Body of pancreas (tissue), 4 donors: ENCODE measurements at regions not wholly inside any gene's neighbourhood (a gene's known extent, or its start where the extent isn't known, plus 50 kb on each side); places are given as distances from the start of the nearest gene placed in this dataset.

Experiments used
- ATAC-seq: fragments of 150-250 bp; one replicate; pipeline ENCODE4 v1.9.1; 2016
- DNase-seq, 4 donors: peaks; one replicate each; pipeline ENCODE4 v3.0.0-alpha.2; 2019
- H3K27ac ChIP-seq, 4 donors: fragments of 200-600 bp; sonication (generic); 1 replicate in 3 of 4; 2 replicates in 1 of 4; pipeline versions ENCODE4 v1.5.1 to v1.6.1; 2016 to 2019; ENCODE audit warnings: mild to moderate bottlenecking in 1 of 4, mixed read lengths in 1 of 4, moderate library complexity in 1 of 4
- H3K27me3 ChIP-seq, 2 donors: fragments of 200-600 bp; sonication (generic); one replicate each; pipeline ENCODE4 v1.6.0; 2016; ENCODE audit warnings: mild to moderate bottlenecking in 1 of 2
- H3K36me3 ChIP-seq, 2 donors: fragments of 200-600 bp; sonication (generic); replicated peaks in 1 of 2; 2 replicates each; pipeline ENCODE4 v1.5.1; 2016; ENCODE audit warnings: low read depth in 2 of 2; ENCODE audit not compliant: insufficient read depth in 1 of 2
- H3K4me1 ChIP-seq: fragments of 200-600 bp; sonication (generic); one replicate; pipeline ENCODE4 v1.6.0; 2016
- H3K4me3 ChIP-seq, 2 donors: fragments of 200-600 bp; sonication (generic); 1 replicate in 1 of 2; 2 replicates in 1 of 2; pipeline ENCODE4 v1.5.1; 2016 to 2019
- H3K9me3 ChIP-seq, 3 donors: fragments of 200-600 bp; sonication (generic); 1 replicate in 2 of 3; 2 replicates in 1 of 3; pipeline ENCODE4 v1.5.1; 2016
- CTCF ChIP-seq, 7 experiments: fragments of 450-650 bp in 4 of 7; fragments of 200-600 bp in 3 of 7; sonication (generic) in 3 of 7; IDR thresholded peaks; one replicate each; pipeline ENCODE4 v1.5.1; 2016 to 2019; ENCODE audit warnings: antibody characterized with exemption in 7 of 7
- POLR2A ChIP-seq, 3 donors: fragments of 450-650 bp; IDR thresholded peaks; one replicate each; pipeline ENCODE4 v1.6.1; 2016; ENCODE audit warnings: antibody characterized with exemption in 3 of 3, mild to moderate bottlenecking in 2 of 3
- WGBS, 2 donors: methylation state at CpG; one replicate each; pipeline ENCODE4 v1.1.5; 2017; 5-methylcytosine and 5-hydroxymethylcytosine counted together
- intact Hi-C: fragments of 100-400 bp; cut with DNase I; formaldehyde crosslinking; loops from one replicate; pipeline ENCODE4 v1.15.1; 2023

- Histone ChIP-seq H3K4me1 (no peaks in the 10 kb centered on the region), H3K27ac (no peak overlapping the region), H3K36me3 (no peaks in the 10 kb centered on the region), H3K27me3 (no peaks in the 10 kb centered on the region), H3K4me3 (no peak overlapping the region), H3K9me3 (no peaks in the 10 kb centered on the region)
- 62 to 71% methylated on average over 3 of the region's 3 CpGs for WGBS, 2 donors
- TF ChIP-seq CTCF (IDR thresholded peaks at IDR 0.05), result no peak
- TF ChIP-seq POLR2A (IDR thresholded peaks at IDR 0.05), result no peak
- intact Hi-C loops, result no loop called here
- ATAC-seq (no peak), DNase-seq (no peak)
These were observed 143.8 kb downstream of the PALM2AKAP2 start for GRCh38 chr9:109923806-109924205.

- intact Hi-C loops, result no loop called here
- H3K36me3 ChIP-seq, result no peaks in the 10 kb centered on the region
- TF ChIP-seq CTCF (IDR thresholded peaks at IDR 0.05) (no peak), POLR2A (IDR thresholded peaks at IDR 0.05) (no peak)
- no peak overlapping the region for H3K27ac ChIP-seq
- 81 to 87% methylated on average over 2 of the region's 2 CpGs for WGBS, 2 donors
- ATAC-seq, result no peak
- DNase-seq, result no peak
- H3K9me3 ChIP-seq, result no peaks in the 10 kb centered on the region
- no peak overlapping the region for H3K4me3 ChIP-seq
- H3K4me1 ChIP-seq, result no peaks in the 10 kb centered on the region
- H3K27me3 ChIP-seq, result no peaks in the 10 kb centered on the region
These were observed 145.8 kb downstream of the PALM2AKAP2 start for GRCh38 chr9:109925799-109926198.

GRCh38 chr9:109926421-109926869 is 146.4 kb downstream of the PALM2AKAP2 start:
- ATAC-seq, result no peak
- TF ChIP-seq CTCF (IDR thresholded peaks at IDR 0.05), result no peak
- TF ChIP-seq POLR2A (IDR thresholded peaks at IDR 0.05), result no peak

GRCh38 chr9:109931623-109932022 is 151.6 kb downstream of the PALM2AKAP2 start:
- TF ChIP-seq POLR2A (IDR thresholded peaks at IDR 0.05) (no peak), CTCF (IDR thresholded peaks at IDR 0.05) (no peak)
- no peak for DNase-seq
- Histone ChIP-seq H3K9me3 (no peaks in the 10 kb centered on the region), H3K36me3 (no peaks in the 10 kb centered on the region), H3K4me1 (no peaks in the 10 kb centered on the region), H3K27ac (no peak overlapping the region), H3K27me3 (no peaks in the 10 kb centered on the region), H3K4me3 (no peak overlapping the region)
- 79 to 81% methylated on average over 6 to 7 of the region's 7 CpGs for WGBS, 2 donors
- intact Hi-C loops, result no loop called here
- ATAC-seq, result no peak

More at GRCh38 chr9:109926421-109926869, 146.4 kb downstream of the PALM2AKAP2 start:
- DNase-seq, result no peak
- Histone ChIP-seq H3K9me3 (no peaks in the 10 kb centered on the region), H3K27ac (no peak overlapping the region), H3K4me3 (no peak overlapping the region), H3K4me1 (no peaks in the 10 kb centered on the region), H3K27me3 (no peaks in the 10 kb centered on the region), H3K36me3 (no peaks in the 10 kb centered on the region)
- 50 to 55% methylated on average over 3 of the region's 3 CpGs for WGBS, 2 donors
- intact Hi-C loops, result no loop called here

GRCh38 chr9:109934136-109934856 is 154.3 kb downstream of the PALM2AKAP2 start:
- H3K27me3 ChIP-seq, result no peaks in the 10 kb centered on the region
- 81 to 87% methylated on average over 5 of the region's 5 CpGs for WGBS, 2 donors
- ATAC-seq (no peak), DNase-seq (no peak)
- intact Hi-C loops, result no loop called here
- no peaks in the 10 kb centered on the region for H3K4me1 ChIP-seq
- no peak overlapping the region for H3K27ac ChIP-seq
- no peaks in the 10 kb centered on the region for H3K9me3 ChIP-seq
- no peak overlapping the region for H3K4me3 ChIP-seq
- no peak for TF ChIP-seq CTCF (IDR thresholded peaks at IDR 0.05)
- TF ChIP-seq POLR2A (IDR thresholded peaks at IDR 0.05), result no peak
- no peaks in the 10 kb centered on the region for H3K36me3 ChIP-seq
